Fibroblast of lung (primary cell): ENCODE measurements at regions not wholly inside any gene's neighbourhood (a gene's known extent, or its start where the extent isn't known, plus 50 kb on each side); places are given as distances from the start of the nearest gene placed in this dataset.

Source experiments
- CTCF ChIP-seq, 2 donors: IDR thresholded peaks in 1 of 2; conservative IDR thresholded peaks in 1 of 2; 1 replicate in 1 of 2; 2 replicates in 1 of 2; pipeline ENCODE4 v1.5.1; 2011 to 2012; ENCODE audit warnings: low read length in 2 of 2, control low read depth in 1 of 2, inconsistent platforms in 1 of 2, low read depth in 1 of 2, mild to moderate bottlenecking in 1 of 2
- EZH2 ChIP-seq: IDR thresholded peaks from 2 replicates; pipeline ENCODE4 v1.5.1; 2012; ENCODE audit warnings: low read length, control low read depth, mild to moderate bottlenecking; ENCODE audit errors: missing control alignments

GRCh38 chr7:81882086-81882485 is 112.2 kb upstream of the HGF start:
- no peak for TF ChIP-seq CTCF (conservative IDR thresholded peaks at IDR 0.05 in 1 of 2, IDR thresholded peaks at IDR 0.05 in 1 of 2; ENCODE audit: low read depth in 1 of 2, low read length in 2 of 2)
- no peak for TF ChIP-seq EZH2
